Tibial nerve (tissue), 4 donors: ENCODE measurements at regions not wholly inside any gene's neighbourhood (a gene's known extent, or its start where the extent isn't known, plus 50 kb on each side); places are given as distances from the start of the nearest gene placed in this dataset.

Experiments used
- EP300 ChIP-seq, 2 donors: sonication (generic); formaldehyde crosslinking; IDR thresholded peaks; one replicate each; pipeline ENCODE4 v1.6.1; 2017; ENCODE audit warnings: antibody characterized with exemption in 2 of 2, mild to moderate bottlenecking in 1 of 2
- POLR2A ChIP-seq, 2 donors: fragments of 450-650 bp; IDR thresholded peaks; one replicate each; pipeline ENCODE4 v1.6.1; 2017; ENCODE audit warnings: antibody characterized with exemption in 2 of 2, mild to moderate bottlenecking in 2 of 2, moderate library complexity in 2 of 2
- TF ChIP-seq, protein P1 (sequence below), 5 experiments: fragments of 200-600 bp in 3 of 5; fragments of 450-650 bp in 2 of 5; sonication (generic) in 3 of 5; IDR thresholded peaks; one replicate each; pipeline ENCODE4 v1.5.1; 2016 to 2019; ENCODE audit warnings: antibody characterized with exemption in 5 of 5, mild to moderate bottlenecking in 3 of 5, moderate library complexity in 2 of 5

DNA sequence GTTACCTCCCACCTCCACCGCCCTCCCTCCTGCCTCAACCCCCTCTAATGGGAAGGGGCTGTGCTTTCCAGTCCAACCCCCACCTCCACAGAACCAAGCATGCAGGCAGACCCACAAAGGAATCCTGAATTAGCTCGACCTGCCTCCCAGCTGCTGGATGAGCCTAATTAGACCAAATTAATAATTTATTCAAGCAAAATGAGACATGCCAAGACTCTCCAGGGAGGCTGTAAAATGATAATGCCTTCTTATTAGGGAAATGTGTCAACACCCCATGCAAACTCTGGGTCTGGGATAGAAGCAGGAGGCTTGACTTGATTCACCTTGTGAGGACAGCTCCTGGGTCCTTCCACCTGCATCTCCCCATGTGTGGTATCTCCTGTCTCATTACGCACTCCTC, 59.4 kb upstream of the HMGXB4 start:
- TF ChIP-seq POLR2A (IDR thresholded peaks at IDR 0.05) (no peak), EP300 (IDR thresholded peaks at IDR 0.05) (no peak)
- TF ChIP-seq, protein P1, sequence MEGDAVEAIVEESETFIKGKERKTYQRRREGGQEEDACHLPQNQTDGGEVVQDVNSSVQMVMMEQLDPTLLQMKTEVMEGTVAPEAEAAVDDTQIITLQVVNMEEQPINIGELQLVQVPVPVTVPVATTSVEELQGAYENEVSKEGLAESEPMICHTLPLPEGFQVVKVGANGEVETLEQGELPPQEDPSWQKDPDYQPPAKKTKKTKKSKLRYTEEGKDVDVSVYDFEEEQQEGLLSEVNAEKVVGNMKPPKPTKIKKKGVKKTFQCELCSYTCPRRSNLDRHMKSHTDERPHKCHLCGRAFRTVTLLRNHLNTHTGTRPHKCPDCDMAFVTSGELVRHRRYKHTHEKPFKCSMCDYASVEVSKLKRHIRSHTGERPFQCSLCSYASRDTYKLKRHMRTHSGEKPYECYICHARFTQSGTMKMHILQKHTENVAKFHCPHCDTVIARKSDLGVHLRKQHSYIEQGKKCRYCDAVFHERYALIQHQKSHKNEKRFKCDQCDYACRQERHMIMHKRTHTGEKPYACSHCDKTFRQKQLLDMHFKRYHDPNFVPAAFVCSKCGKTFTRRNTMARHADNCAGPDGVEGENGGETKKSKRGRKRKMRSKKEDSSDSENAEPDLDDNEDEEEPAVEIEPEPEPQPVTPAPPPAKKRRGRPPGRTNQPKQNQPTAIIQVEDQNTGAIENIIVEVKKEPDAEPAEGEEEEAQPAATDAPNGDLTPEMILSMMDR (IDR thresholded peaks at IDR 0.05): no peak
